ENCODE measurements at regions not wholly inside any gene's neighbourhood (a gene's known extent, or its start where the extent isn't known, plus 50 kb on each side); places are given as distances from the start of the nearest gene placed in this dataset.

DNA sequence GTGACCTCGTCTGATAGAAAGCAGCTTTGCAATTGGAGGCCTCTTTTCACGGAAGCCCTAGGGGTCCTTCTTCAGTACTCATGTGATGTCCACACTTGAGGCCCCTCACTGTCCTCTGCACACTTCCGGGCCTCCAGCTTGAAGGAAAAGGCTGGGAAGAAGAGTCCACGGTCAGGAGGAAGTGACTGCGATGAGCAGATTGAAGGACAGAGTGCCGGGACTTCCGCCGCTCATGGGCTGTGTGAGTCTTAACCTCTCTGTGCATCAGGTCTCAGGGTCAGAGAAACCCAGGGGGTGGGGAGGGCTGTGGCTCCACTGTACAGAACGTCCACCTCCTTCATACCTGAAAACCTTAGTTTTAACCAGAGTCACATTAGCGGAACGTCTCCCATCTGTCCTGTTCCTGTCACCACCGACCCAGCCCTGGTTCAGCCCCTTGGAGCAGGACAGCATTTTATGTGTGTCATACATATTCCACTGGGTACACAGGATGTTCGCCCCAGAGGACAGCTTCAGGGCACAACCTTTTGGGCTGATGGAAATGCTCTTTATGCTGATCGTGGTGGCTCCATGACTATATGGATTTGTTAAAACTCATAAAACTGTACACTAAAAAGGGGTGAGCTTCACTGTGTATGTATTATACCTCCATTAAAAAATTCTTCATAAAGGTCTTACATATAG lies 51.0 kb upstream of the SORCS2 start:
- TF ChIP-seq, protein P1, sequence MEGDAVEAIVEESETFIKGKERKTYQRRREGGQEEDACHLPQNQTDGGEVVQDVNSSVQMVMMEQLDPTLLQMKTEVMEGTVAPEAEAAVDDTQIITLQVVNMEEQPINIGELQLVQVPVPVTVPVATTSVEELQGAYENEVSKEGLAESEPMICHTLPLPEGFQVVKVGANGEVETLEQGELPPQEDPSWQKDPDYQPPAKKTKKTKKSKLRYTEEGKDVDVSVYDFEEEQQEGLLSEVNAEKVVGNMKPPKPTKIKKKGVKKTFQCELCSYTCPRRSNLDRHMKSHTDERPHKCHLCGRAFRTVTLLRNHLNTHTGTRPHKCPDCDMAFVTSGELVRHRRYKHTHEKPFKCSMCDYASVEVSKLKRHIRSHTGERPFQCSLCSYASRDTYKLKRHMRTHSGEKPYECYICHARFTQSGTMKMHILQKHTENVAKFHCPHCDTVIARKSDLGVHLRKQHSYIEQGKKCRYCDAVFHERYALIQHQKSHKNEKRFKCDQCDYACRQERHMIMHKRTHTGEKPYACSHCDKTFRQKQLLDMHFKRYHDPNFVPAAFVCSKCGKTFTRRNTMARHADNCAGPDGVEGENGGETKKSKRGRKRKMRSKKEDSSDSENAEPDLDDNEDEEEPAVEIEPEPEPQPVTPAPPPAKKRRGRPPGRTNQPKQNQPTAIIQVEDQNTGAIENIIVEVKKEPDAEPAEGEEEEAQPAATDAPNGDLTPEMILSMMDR (IDR thresholded peaks at IDR 0.05): no peak
- no peak for TF ChIP-seq POLR2A (IDR thresholded peaks at IDR 0.05)
- Histone ChIP-seq H3K27me3 (no peaks in the 10 kb centered on the region), H3K4me1 (replicated peaks in 1 of 2) (no peaks in the 10 kb centered on the region), H3K9me3 (replicated peaks in 1 of 3) (no peaks in the 10 kb centered on the region), H3K36me3 (replicated peaks in 1 of 2) (no peaks in the 10 kb centered on the region), H3K27ac (no peak overlapping the region), H3K4me3 (no peak overlapping the region)
- WGBS, 4 donors: 66 to 78% (median 75%) methylated on average over 12 to 14 of the region's 14 CpGs
- intact Hi-C loops (cut with DNase I): no loop called here
- no peak for DNase-seq

DNA sequence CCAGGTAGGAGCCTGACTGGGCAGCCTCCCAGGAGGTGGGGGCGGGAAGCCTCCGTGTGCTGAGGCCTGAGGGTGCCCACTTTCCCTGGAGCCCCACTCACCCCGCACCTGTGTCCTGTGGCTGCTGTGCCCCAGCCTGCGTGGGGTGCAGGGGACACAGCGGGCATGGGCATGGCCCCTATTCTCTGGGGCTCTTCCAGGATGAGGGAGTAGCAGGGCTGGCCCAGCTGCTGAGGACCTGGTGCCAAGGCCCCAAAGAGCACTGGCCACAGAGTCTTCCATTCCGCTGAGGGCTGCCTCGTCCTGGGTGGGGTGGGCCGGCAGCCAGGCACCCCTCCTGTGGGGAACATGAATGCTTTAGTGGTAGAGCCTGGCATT lies 51.7 kb upstream of the SORCS2 start:
- WGBS, 4 donors: 77 to 90% (median 86%) methylated on average over 3 to 8 of the region's 8 CpGs
- Histone ChIP-seq H3K4me3 (no peak overlapping the region), H3K9me3 (replicated peaks in 1 of 3) (no peaks in the 10 kb centered on the region), H3K27me3 (no peaks in the 10 kb centered on the region), H3K4me1 (replicated peaks in 1 of 2) (no peaks in the 10 kb centered on the region), H3K27ac (no peak overlapping the region), H3K36me3 (replicated peaks in 1 of 2) (no peaks in the 10 kb centered on the region)
- TF ChIP-seq, protein P1 (IDR thresholded peaks at IDR 0.05): no peak
- TF ChIP-seq POLR2A (IDR thresholded peaks at IDR 0.05): no peak
- intact Hi-C loops (cut with DNase I): no loop called here
- DNase-seq: no peak

DNA sequence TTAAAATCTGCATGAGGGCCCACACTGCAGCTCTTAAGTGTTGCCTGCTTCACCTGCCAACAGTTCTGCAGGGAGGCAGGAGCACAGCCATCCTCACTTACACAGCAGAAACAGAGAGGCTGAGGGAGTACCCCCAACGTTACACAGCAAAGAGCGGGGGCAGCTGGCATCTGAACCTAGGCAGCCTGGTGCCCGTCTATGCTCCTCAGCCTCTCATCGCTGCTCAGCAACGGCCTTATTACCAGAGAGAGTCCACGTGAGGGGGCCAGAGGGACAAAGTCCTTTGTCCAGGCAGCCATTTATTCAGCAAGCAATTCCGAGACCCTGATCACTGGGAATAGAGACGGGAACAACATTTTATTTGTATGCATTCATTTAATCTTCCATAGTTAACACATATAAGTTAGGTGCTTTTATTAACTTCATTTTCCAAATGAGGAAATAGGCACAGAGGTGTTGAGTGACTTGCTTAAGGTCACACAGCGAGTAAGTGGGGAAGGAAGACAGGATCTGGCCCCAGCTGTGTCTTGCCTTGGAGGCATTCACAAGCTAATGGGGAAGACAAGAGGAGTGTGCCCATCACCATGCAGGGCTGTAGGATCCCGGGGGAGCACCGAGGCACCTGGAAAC lies 52.2 kb upstream of the SORCS2 start:
- 78 to 85% (median 80%) methylated on average over 11 of the region's 11 CpGs for WGBS, 4 donors
- no peak for DNase-seq
- H3K4me3 ChIP-seq: no peak overlapping the region
- intact Hi-C loops (cut with DNase I): no loop called here
- H3K4me1 ChIP-seq (replicated peaks in 1 of 2): no peaks in the 10 kb centered on the region
- TF ChIP-seq, protein P1 (IDR thresholded peaks at IDR 0.05): no peak
- H3K9me3 ChIP-seq (replicated peaks in 1 of 3): no peaks in the 10 kb centered on the region
- no peak overlapping the region for H3K27ac ChIP-seq
- no peaks in the 10 kb centered on the region for H3K36me3 ChIP-seq (replicated peaks in 1 of 2)
- H3K27me3 ChIP-seq: no peaks in the 10 kb centered on the region

DNA sequence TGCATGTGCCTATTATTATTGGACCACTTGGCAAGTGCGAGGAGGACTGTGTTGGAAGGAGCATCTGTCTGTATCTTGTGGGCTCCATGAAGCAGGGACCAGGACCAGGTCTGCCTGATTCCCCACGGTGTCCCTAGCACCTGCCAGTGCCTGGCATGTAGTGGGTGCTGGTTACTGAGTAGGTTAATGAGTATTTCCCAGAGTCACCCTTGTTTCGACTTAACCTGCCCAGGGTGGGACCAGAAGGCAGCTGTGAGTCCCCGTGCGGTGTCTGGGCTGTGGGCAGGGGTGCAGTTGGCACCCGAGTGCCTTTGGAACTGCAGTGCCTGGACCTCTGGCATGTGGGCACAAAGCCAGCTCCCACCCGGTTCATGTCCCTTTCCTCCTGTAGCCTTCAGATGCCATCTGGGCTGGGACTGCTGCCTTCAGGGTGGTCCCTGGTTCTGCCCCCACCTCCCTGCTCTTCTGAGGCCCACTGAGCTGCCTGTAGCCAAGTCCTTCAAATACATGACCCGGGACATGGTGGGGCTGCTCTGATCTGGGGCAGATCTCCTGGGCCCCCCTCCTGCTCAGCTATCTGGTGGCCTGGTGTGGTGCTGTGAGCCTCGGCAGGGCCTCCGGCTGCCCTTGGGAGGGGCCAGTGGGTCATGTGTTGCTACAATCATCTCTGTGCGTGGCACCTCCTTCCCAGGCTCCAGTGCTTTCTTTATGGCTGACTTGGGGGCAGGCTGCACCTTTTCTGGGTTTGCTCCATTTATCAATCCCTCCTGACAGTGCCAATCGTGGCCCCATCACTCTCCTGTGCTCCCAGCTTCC lies 53.0 kb upstream of the SORCS2 start:
- DNase-seq: no peak
- intact Hi-C loops (cut with DNase I): no loop called here
- Histone ChIP-seq H3K36me3 (replicated peaks in 1 of 2) (no peaks in the 10 kb centered on the region), H3K4me3 (no peak overlapping the region), H3K9me3 (replicated peaks in 1 of 3) (no peaks in the 10 kb centered on the region), H3K27me3 (no peaks in the 10 kb centered on the region), H3K27ac (no peak overlapping the region), H3K4me1 (replicated peaks in 1 of 2) (no peaks in the 10 kb centered on the region)
- 72 to 81% (median 76%) methylated on average over 10 to 12 of the region's 12 CpGs for WGBS, 4 donors
- TF ChIP-seq, protein P1 (IDR thresholded peaks at IDR 0.05): no peak
- no peak for TF ChIP-seq POLR2A (IDR thresholded peaks at IDR 0.05)

All from adrenal gland (tissue), 9 donors.